GM18502 (cell line): ENCODE measurements at regions not wholly inside any gene's neighbourhood (a gene's known extent, or its start where the extent isn't known, plus 50 kb on each side); places are given as distances from the start of the nearest gene placed in this dataset.
"Not testable (repeated sequence)": the region's sequence is repeated elsewhere in the genome, so short reads cannot be mapped to it uniquely, and the experiment has no call there.

Experiments
- ATAC-seq: cut with Tn5 transposase; IDR thresholded peaks from one replicate; pipeline ENCODE4 v1.9.1; 2021; ENCODE audit warnings: mild to moderate bottlenecking; ENCODE audit not compliant: unreplicated experiment, poor library complexity

GRCh38 chr15:77883012-77883411 is 194.5 kb downstream of the TBC1D2B start:
- not testable (repeated sequence) for ATAC-seq

GRCh38 chr15:77881950-77882349 is 195.6 kb downstream of the TBC1D2B start:
- no peak for ATAC-seq

- ATAC-seq: not testable (repeated sequence)
Observed at GRCh38 chr15:77881535-77881934, 196.0 kb downstream of the TBC1D2B start.

GRCh38 chr15:77879466-77879865 is 198.0 kb downstream of the TBC1D2B start:
- not testable (repeated sequence) for ATAC-seq

GRCh38 chr15:77877869-77878577 is 199.5 kb downstream of the TBC1D2B start:
- ATAC-seq: no peak

GRCh38 chr15:77876107-77876820 is 201.2 kb downstream of the TBC1D2B start:
- not testable (repeated sequence) for ATAC-seq

- not testable (repeated sequence) for ATAC-seq
Observed at GRCh38 chr15:77875066-77875721, 202.3 kb downstream of the TBC1D2B start.

- no peak for ATAC-seq
Observed at GRCh38 chr15:77874063-77874462, 203.4 kb downstream of the TBC1D2B start.

GRCh38 chr15:77872521-77873425 is 204.7 kb downstream of the TBC1D2B start:
- ATAC-seq: not testable (repeated sequence)

- ATAC-seq: no peak
Observed at GRCh38 chr15:77871852-77872371, 205.6 kb downstream of the TBC1D2B start.

- ATAC-seq: peak; percentile 49
Observed at GRCh38 chr15:77870195-77871065, 207.1 kb downstream of the TBC1D2B start.

- no peak for ATAC-seq
Observed at GRCh38 chr15:77869021-77869895, 208.3 kb downstream of the TBC1D2B start.

GRCh38 chr15:77868048-77868629 is 209.4 kb downstream of the TBC1D2B start:
- not testable (repeated sequence) for ATAC-seq

GRCh38 chr15:77867266-77868047 is 210.1 kb downstream of the TBC1D2B start:
- no peak for ATAC-seq

- no peak for ATAC-seq
Observed at GRCh38 chr15:77866596-77867125, 210.8 kb downstream of the TBC1D2B start.

- ATAC-seq: no peak
Observed at GRCh38 chr15:77866186-77866585, 211.3 kb downstream of the TBC1D2B start.

GRCh38 chr15:77865701-77866100 is 211.8 kb downstream of the TBC1D2B start:
- ATAC-seq: no peak
